HG02885 (cell line): ENCODE measurements at regions not wholly inside any gene's neighbourhood (a gene's known extent, or its start where the extent isn't known, plus 50 kb on each side); places are given as distances from the start of the nearest gene placed in this dataset.
"Not testable (repeated sequence)": the region's sequence is repeated elsewhere in the genome, so short reads cannot be mapped to it uniquely, and the experiment has no call there.

Experiments used
- ATAC-seq: cut with Tn5 transposase; IDR thresholded peaks from one replicate; pipeline ENCODE4 v1.9.1; 2021; ENCODE audit warnings: mild to moderate bottlenecking; ENCODE audit not compliant: unreplicated experiment, poor library complexity

- no peak for ATAC-seq
Measured at GRCh38 chr3:72069543-72069942, 284.6 kb upstream of the PROK2 start.

GRCh38 chr3:72068621-72069020 is 283.7 kb upstream of the PROK2 start:
- ATAC-seq = no peak

GRCh38 chr3:72067721-72068120 is 282.8 kb upstream of the PROK2 start:
- ATAC-seq = no peak

DNA sequence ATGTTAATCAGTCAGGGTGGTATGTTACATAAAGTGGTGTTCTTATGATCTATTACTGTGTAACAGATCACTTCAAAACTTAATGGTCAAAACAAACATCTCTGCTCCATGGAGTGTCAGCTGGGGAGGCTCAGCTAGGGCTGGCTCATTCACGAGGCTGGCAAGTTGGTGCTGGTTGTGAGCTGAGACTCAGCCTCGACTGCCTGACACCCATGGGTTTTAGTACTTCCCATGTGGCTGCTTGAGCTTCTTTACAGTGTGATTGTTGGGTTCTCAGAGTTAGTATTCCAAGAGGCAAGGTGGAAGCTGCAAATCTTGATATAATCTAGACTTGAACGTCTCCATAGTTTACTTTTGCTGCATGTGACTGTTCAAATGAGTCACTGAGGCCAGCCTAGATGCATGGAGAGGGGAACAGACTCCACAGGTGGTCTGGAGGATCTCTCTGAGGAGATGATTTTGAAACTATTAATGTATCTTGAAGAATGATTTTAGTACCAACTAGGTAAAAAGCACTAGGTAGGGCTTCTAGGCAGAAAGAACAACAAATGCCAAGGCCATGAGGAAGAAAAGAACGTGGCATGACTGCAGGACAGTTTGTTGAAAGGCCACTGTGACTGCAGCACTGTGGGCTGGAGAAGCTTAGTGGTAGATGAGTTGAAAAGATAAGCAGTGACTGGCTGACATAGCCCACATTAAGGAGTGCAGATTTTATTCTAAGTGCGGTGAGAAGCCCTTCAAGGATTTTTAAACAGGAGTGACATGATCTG is 281.1 kb upstream of the PROK2 start:
- no peak for ATAC-seq

GRCh38 chr3:72065236-72065635 is 280.3 kb upstream of the PROK2 start:
- ATAC-seq = no peak

GRCh38 chr3:72064727-72065126 is 279.8 kb upstream of the PROK2 start:
- not testable (repeated sequence) for ATAC-seq

GRCh38 chr3:72062017-72062416 is 277.1 kb upstream of the PROK2 start:
- no peak for ATAC-seq

DNA sequence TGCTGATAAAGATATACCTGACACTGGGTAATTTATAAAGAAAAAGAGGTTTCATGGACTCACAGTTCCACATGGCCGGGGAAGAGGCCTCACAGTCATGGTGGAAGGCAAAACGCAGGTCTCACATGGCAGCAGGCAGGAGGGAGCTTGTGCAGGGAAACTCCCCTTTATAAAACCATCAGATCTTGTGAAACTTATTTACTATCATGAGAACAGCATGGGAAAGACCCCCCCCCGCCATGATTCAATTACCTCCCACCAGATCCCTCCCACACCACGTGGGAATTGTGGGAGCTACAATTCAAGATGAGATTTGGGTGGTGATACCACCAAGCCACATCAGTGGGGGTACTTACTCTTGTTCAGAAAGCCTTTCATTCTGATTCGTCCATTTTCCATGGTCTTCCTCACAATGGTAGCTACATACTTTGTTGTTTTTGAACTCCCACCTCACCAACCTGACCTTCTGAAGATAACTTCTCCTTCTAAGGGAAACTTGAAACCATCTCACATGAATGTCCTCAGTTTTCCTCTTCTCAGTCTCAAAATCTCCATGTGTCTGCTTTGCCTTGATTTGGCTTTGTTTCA is 275.6 kb upstream of the PROK2 start:
- no peak for ATAC-seq

- no peak for ATAC-seq
Measured at GRCh38 chr3:72058493-72059081, 273.6 kb upstream of the PROK2 start.

DNA sequence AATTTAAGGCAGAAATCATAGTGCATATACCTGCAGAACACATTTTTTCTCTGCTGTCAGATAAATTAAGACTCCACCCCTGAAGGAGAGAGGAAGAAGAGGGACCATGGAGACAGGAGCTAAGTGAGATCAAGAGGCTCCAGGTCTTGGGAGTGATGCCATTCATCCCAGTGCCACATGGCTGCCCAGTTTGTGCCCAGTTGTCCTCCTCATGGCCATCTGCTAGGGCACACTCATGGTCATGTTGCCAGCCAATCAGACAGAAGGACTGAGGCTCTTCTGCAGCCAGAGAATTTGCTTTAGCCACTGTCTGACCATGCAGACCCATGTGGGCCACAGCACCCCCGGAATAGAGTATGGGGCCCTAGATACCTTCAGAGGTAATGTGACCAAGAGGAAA is 270.5 kb upstream of the PROK2 start:
- no peak for ATAC-seq

DNA sequence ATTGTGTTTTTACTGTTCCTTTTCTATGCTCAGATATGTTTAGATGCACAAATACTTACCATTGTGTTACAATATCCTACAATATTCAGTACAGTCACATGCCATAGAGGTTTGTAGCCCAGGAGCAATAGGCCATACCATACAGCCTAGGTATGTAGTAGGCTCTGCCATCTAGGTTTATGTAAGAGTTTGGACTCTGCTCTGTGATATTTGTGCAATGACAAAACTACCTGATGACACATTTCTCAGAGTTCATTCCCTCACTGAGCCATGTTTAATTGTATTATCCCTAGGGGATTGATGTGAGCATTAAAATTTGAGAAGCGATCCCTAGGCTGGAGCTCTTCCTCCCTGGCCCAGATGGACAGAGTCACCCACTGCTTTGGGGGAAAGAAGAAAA is 270.0 kb upstream of the PROK2 start:
- no peak for ATAC-seq

DNA sequence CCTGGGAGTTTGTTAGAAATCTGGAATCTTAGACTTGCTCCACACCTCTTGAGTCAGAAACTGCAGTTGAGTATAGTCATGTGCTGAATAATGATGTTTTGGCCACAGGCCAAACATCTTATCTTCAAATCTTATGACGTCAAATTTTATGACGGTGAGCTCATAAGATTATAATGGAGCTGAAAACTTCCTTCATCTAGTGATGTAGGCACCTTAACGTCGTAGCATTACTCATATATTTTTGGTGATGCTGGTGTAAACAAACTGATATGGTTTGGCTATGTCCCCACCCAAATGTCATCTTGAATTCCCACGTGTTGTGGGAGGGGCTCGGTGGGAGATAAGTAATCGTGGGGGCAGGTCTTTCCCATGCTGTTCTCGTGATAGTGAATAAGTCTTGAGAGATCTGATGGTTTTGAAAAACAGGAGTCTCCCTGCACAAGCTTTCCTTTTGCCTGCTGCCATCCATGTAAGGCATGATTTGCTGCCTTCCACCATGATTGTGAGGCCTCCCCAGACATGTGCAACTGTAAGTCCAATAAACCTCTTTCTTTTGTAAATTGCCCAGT is 268.0 kb upstream of the PROK2 start:
- no peak for ATAC-seq

- no peak for ATAC-seq
Measured at GRCh38 chr3:72050771-72051170, 265.8 kb upstream of the PROK2 start.

- no peak for ATAC-seq
Measured at GRCh38 chr3:72050048-72050632, 265.2 kb upstream of the PROK2 start.

- ATAC-seq = no peak
Measured at GRCh38 chr3:72049300-72049699, 264.4 kb upstream of the PROK2 start.

GRCh38 chr3:72048873-72049272 is 263.9 kb upstream of the PROK2 start:
- ATAC-seq = no peak

GRCh38 chr3:72047221-72047871 is 262.4 kb upstream of the PROK2 start:
- no peak for ATAC-seq

- ATAC-seq = no peak
Measured at GRCh38 chr3:72044231-72044855, 259.4 kb upstream of the PROK2 start.

DNA sequence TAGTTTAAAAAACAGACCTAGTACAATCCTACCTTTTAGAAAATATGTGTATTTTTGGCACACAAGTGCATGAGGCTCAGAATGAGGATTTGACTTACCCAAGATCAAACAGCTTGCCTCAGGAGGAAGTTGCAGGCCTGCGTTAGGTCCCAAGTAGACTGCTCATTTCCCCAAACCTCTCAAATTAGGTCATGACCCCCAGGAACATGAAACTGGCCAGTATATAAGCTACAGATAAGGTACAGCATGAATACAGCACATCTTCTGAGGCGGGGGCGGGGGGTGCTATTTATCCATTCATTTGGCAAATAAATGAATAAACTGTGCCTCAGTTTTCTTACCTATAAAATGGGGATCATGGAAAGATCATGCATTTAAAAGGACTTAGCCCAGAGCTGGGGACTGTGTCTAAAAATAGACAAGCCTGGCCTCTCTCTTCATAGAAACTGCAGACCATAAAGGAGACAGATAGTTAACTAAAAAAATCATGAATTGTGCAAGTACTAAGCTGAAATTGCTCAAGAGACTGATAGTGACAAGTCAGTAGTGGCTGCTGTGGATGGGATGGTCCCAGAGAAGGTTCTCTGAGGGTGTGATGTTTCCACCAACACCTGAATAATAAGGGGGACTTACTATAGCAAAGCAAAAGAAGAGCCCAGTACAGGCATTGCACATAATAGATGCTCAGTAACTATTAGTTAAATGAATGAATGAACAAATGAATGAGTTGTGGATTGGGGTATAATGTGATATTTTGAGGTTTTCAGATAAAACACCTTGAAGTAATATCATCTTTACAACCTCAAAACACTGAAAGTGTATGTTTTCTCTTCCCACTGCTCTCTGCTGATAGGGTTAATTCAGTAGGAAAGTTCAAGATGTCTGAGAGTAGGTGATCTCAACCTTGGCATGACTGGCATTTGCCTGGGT is 258.5 kb upstream of the PROK2 start:
- ATAC-seq = peak; percentile 68
